H9 (cell line): ENCODE measurements at regions not wholly inside any gene's neighbourhood (a gene's known extent, or its start where the extent isn't known, plus 50 kb on each side); places are given as distances from the start of the nearest gene placed in this dataset.
A peak's percentile ranks its signal among the peaks of the same experiment; 100 is the strongest.

Experiments
- DNase-seq: peaks from one replicate; pipeline ENCODE4 v3.0.0-alpha.2; 2017
- H2AFZ ChIP-seq: one replicate; pipeline ENCODE4 v1.6.1; 2013; ENCODE audit warnings: mild to moderate bottlenecking, low read length, control low read depth, moderate library complexity
- H2AK5ac ChIP-seq: 2 replicates; pipeline ENCODE4 v1.6.1; 2013; ENCODE audit warnings: low read length, control low read depth, mixed read lengths; ENCODE audit not compliant: insufficient read length
- H2BK120ac ChIP-seq: one replicate; pipeline ENCODE4 v1.6.1; 2013; ENCODE audit warnings: low read depth, mild to moderate bottlenecking, low read length, control low read depth, inconsistent platforms; ENCODE audit not compliant: poor library complexity, severe bottlenecking
- H2BK12ac ChIP-seq: 2 replicates; pipeline ENCODE4 v1.6.1; 2013; ENCODE audit warnings: low read length, control low read depth, mixed read lengths, low read depth; ENCODE audit not compliant: insufficient read length
- H2BK15ac ChIP-seq: 2 replicates; pipeline ENCODE4 v1.6.1; 2013; ENCODE audit warnings: low read depth, low read length, control low read depth
- H2BK20ac ChIP-seq: one replicate; pipeline ENCODE4 v1.6.1; 2013; ENCODE audit warnings: low read depth, mild to moderate bottlenecking, low read length, control low read depth, inconsistent platforms; ENCODE audit not compliant: poor library complexity, severe bottlenecking
- H2BK5ac ChIP-seq: 2 replicates; pipeline ENCODE4 v1.6.1; 2013; ENCODE audit warnings: low read length, control low read depth, mixed read lengths; ENCODE audit not compliant: insufficient read length
- H3K14ac ChIP-seq: 2 replicates; pipeline ENCODE4 v1.6.1; 2013; ENCODE audit warnings: low read length, control low read depth; ENCODE audit not compliant: insufficient read depth
- H3K18ac ChIP-seq: 2 replicates; pipeline ENCODE4 v1.6.1; 2013; ENCODE audit warnings: low read depth, mild to moderate bottlenecking, mixed read lengths, low read length, control low read depth; ENCODE audit not compliant: insufficient read length
- H3K23ac ChIP-seq: 2 replicates; pipeline ENCODE4 v1.6.1; 2013; ENCODE audit warnings: low read length, control low read depth, mixed read lengths, low read depth; ENCODE audit not compliant: insufficient read length
- H3K23me2 ChIP-seq: 2 replicates; pipeline ENCODE4 v1.6.1; 2013; ENCODE audit warnings: low read depth, mild to moderate bottlenecking, mixed read lengths, low read length, control low read depth; ENCODE audit not compliant: insufficient read length, poor library complexity, severe bottlenecking
- H3K27ac ChIP-seq: 2 replicates; pipeline ENCODE4 v1.5.1; 2013; ENCODE audit warnings: low read length, control low read depth, mixed read lengths, low read depth; ENCODE audit not compliant: insufficient read length
- H3K27me3 ChIP-seq: 2 replicates; pipeline ENCODE4 v1.6.1; 2013; ENCODE audit warnings: low read length, control low read depth, inconsistent platforms; ENCODE audit not compliant: insufficient read depth
- H3K4ac ChIP-seq: 2 replicates; pipeline ENCODE4 v1.6.1; 2013; ENCODE audit warnings: low read depth, mild to moderate bottlenecking, control low read depth, inconsistent platforms, low read length, moderate library complexity
- H3K4me1 ChIP-seq: 2 replicates; pipeline ENCODE4 v1.6.1; 2013; ENCODE audit warnings: low read length, control low read depth, inconsistent platforms; ENCODE audit not compliant: insufficient read depth
- H3K4me2 ChIP-seq: 2 replicates; pipeline ENCODE4 v1.6.1; 2013; ENCODE audit warnings: low read length, control low read depth, mixed read lengths; ENCODE audit not compliant: insufficient read length, insufficient read depth
- H3K56ac ChIP-seq: 2 replicates; pipeline ENCODE4 v1.6.1; 2013; ENCODE audit warnings: low read depth, mild to moderate bottlenecking, mixed read lengths, low read length, control low read depth; ENCODE audit not compliant: insufficient read length
- H3K79me1 ChIP-seq: 2 replicates; pipeline ENCODE4 v1.6.1; 2013; ENCODE audit warnings: low read depth, mild to moderate bottlenecking, moderate library complexity, low read length, control low read depth, inconsistent platforms; ENCODE audit not compliant: insufficient read depth, poor library complexity, severe bottlenecking
- H3K79me2 ChIP-seq: 2 replicates; pipeline ENCODE4 v1.6.1; 2013; ENCODE audit warnings: low read length, control low read depth, inconsistent platforms; ENCODE audit not compliant: insufficient read depth
- H3K9ac ChIP-seq: 2 replicates; pipeline ENCODE4 v1.6.1; 2013; ENCODE audit warnings: low read length, control low read depth, mixed read lengths; ENCODE audit not compliant: insufficient read length; ENCODE audit errors: extremely low read depth
- H3K9me3 ChIP-seq: one replicate; pipeline ENCODE4 v1.6.1; 2013; ENCODE audit warnings: low read depth, low read length, inconsistent platforms; ENCODE audit not compliant: control insufficient read depth
- H3T11ph ChIP-seq: one replicate; pipeline ENCODE4 v1.6.1; 2013; ENCODE audit warnings: mild to moderate bottlenecking, low read length, control low read depth, inconsistent platforms
- H4K20me1 ChIP-seq: one replicate; pipeline ENCODE4 v1.6.1; 2013; ENCODE audit not compliant: control insufficient read depth, insufficient read length, insufficient read depth
- H4K5ac ChIP-seq: 2 replicates; pipeline ENCODE4 v1.6.1; 2013; ENCODE audit warnings: low read depth, mild to moderate bottlenecking, mixed read lengths, low read length, control low read depth; ENCODE audit not compliant: insufficient read length
- H4K8ac ChIP-seq: replicated peaks from 2 replicates; pipeline ENCODE4 v1.6.1; 2013; ENCODE audit warnings: low read length, control low read depth, mixed read lengths, low read depth; ENCODE audit not compliant: insufficient read length
- H4K91ac ChIP-seq: 2 replicates; pipeline ENCODE4 v1.6.1; 2013; ENCODE audit warnings: low read depth, mild to moderate bottlenecking, moderate library complexity, mixed read lengths, low read length, control low read depth; ENCODE audit not compliant: insufficient read length
- H3K27ac Mint-ChIP-seq, 3 experiments: 2 replicates in 2 of 3; 3 replicates in 1 of 3; pipeline ENCODE4 v1.8.0; 2020 to 2021; ENCODE audit warnings: mixed read lengths in 3 of 3, mild to moderate bottlenecking in 1 of 3, moderate library complexity in 1 of 3
- H3K27me3 Mint-ChIP-seq: 2 replicates; pipeline ENCODE4 v1.8.0; 2021; ENCODE audit warnings: low read depth, mild to moderate bottlenecking, moderate library complexity, mixed read lengths
- H3K36me3 Mint-ChIP-seq, 3 experiments: 2 replicates in 2 of 3; 3 replicates in 1 of 3; pipeline ENCODE4 v1.8.0; 2020 to 2021; ENCODE audit warnings: low read depth in 3 of 3, mixed read lengths in 3 of 3; ENCODE audit not compliant: insufficient read depth in 1 of 3
- H3K4me1 Mint-ChIP-seq, 2 experiments: 2 replicates each; pipeline ENCODE4 v1.8.0; 2020; ENCODE audit warnings: mixed read lengths in 2 of 2
- H3K4me3 Mint-ChIP-seq, 2 experiments: 2 replicates in 1 of 2; 3 replicates in 1 of 2; pipeline ENCODE4 v1.8.0; 2020 to 2021; ENCODE audit warnings: mild to moderate bottlenecking in 2 of 2, mixed read lengths in 2 of 2, moderate library complexity in 1 of 2
- H3K9me3 Mint-ChIP-seq, 2 experiments: 2 replicates in 1 of 2; 3 replicates in 1 of 2; pipeline ENCODE4 v1.8.0; 2020; ENCODE audit warnings: mild to moderate bottlenecking in 2 of 2, mixed read lengths in 2 of 2, moderate library complexity in 1 of 2
- WGBS: extraction: QIAGEN DNeasy Blood & Tissue Kit; methylation state at CpG from one replicate; pipeline ENCODE4 v1.1.7; 2013; ENCODE audit warnings: missing lambda C conversion rate, low lambda C conversion rate, mixed read lengths; ENCODE audit not compliant: insufficient read length; ENCODE audit errors: extremely low coverage; 5-methylcytosine and 5-hydroxymethylcytosine counted together
- TF ChIP-seq, protein P1 (sequence below): fragments of 200-600 bp; sonication (generic); conservative IDR thresholded peaks from 3 replicates; pipeline ENCODE4 v1.8.0; 2021; ENCODE audit warnings: antibody characterized with exemption, mild to moderate bottlenecking

DNA sequence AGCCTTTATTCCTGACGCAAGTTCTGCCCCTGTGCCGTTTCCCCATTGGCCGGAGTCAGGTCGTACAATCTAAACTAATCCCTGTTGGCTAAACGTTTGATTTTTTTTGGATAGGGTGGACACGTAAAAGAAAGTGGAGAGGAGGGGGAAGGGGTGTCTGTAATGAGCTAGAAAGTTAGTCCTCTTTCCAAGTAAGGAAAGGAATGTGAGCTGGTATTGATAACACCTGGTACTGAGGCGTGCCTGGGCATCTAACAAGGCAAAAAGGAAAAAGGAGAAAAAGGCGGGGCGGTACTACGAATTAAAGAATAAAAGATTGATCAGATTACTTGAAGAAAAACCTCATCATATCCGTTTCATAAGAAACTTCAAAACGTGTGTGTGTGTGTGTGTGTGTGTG, 665.2 kb downstream of the ANXA1 start:
- no CpG with 5 or more reads among the region's 12 CpGs for WGBS
- no peaks in the 10 kb centered on the region for H3K27me3 ChIP-seq
- Mint-ChIP-seq H3K27ac (peak overlapping the region in 1 of 3 experiments; percentile 31; a peak in 1 of 7 replicates), H3K9me3 (no peaks in the 10 kb centered on the region), H3K27me3 (no peaks in the 10 kb centered on the region), H3K4me1 (peaks cover 5% of the 10 kb centered on the region in 2 experiments), H3K36me3 (no peaks in the 10 kb centered on the region), H3K4me3 (no peak overlapping the region; a peak in 1 of 5 replicates)
- H2BK20ac ChIP-seq, result no peak overlapping the region
- no peak overlapping the region for H2AK5ac ChIP-seq
- H2BK12ac ChIP-seq, result no peak overlapping the region
- H3K56ac ChIP-seq, result no peak overlapping the region
- H2AFZ ChIP-seq, result no peak overlapping the region
- no peak overlapping the region for H4K91ac ChIP-seq
- H3K4me1 ChIP-seq, result no peaks in the 10 kb centered on the region; the same call in 1 of the 2 replicates
- no peak for DNase-seq
- H3K27ac ChIP-seq, result no peak overlapping the region
- no peak overlapping the region for H4K8ac ChIP-seq
- H4K5ac ChIP-seq, result no peak overlapping the region
- H2BK15ac ChIP-seq, result no peak overlapping the region
- no peak overlapping the region for H3K4me2 ChIP-seq
- TF ChIP-seq, protein P1, sequence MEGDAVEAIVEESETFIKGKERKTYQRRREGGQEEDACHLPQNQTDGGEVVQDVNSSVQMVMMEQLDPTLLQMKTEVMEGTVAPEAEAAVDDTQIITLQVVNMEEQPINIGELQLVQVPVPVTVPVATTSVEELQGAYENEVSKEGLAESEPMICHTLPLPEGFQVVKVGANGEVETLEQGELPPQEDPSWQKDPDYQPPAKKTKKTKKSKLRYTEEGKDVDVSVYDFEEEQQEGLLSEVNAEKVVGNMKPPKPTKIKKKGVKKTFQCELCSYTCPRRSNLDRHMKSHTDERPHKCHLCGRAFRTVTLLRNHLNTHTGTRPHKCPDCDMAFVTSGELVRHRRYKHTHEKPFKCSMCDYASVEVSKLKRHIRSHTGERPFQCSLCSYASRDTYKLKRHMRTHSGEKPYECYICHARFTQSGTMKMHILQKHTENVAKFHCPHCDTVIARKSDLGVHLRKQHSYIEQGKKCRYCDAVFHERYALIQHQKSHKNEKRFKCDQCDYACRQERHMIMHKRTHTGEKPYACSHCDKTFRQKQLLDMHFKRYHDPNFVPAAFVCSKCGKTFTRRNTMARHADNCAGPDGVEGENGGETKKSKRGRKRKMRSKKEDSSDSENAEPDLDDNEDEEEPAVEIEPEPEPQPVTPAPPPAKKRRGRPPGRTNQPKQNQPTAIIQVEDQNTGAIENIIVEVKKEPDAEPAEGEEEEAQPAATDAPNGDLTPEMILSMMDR, result no peak
- H3K79me2 ChIP-seq, result no peaks in the 10 kb centered on the region
- no peak overlapping the region for H3K18ac ChIP-seq
- H3K79me1 ChIP-seq, result no peaks in the 10 kb centered on the region
- H3K9ac ChIP-seq, result no peak overlapping the region
- H3K9me3 ChIP-seq, result no peaks in the 10 kb centered on the region
- H3K4ac ChIP-seq, result no peak overlapping the region
- H3K14ac ChIP-seq, result no peak overlapping the region
- no peaks in the 10 kb centered on the region for H4K20me1 ChIP-seq
- H3K23me2 ChIP-seq, result no peaks in the 10 kb centered on the region
- no peak overlapping the region for H2BK120ac ChIP-seq
- H2BK5ac ChIP-seq, result no peak overlapping the region
- H3K23ac ChIP-seq, result no peak overlapping the region
- no peak overlapping the region for H3T11ph ChIP-seq
